IMR-90 (cell line): ENCODE measurements at regions not wholly inside any gene's neighbourhood (a gene's known extent, or its start where the extent isn't known, plus 50 kb on each side); places are given as distances from the start of the nearest gene placed in this dataset.

Source experiments
- ATAC-seq: fragments of 200-7000 bp; cut with Tn5 transposase; 2 replicates; pipeline ENCODE4 v1.9.1; 2020; ENCODE audit warnings: low read depth, mild to moderate bottlenecking, moderate library complexity
- BruUV-seq: library from RNA; stranded (reverse); fragments of 400-500 nt; replicated peaks from 2 replicates; lab custom pipeline; 2021; lab: Mats Ljungman, UMichigan
- CTCF ChIA-PET: fragments of 300-600 bp; formaldehyde crosslinking; extraction: SDS; loops from one replicate; lab custom pipeline; 2021; ENCODE audit warnings: antibody characterized with exemption; lab: Yijun Ruan, JAX
- POLR2A ChIA-PET: fragments of 300-600 bp; sonication (Branson Sonifier 250); formaldehyde crosslinking; loops from one replicate; lab custom pipeline; 2022; ENCODE audit warnings: antibody characterized with exemption; ENCODE audit not compliant: unreplicated experiment; lab: Charles Lee
- DNase-seq: peaks from one replicate; pipeline ENCODE4 v3.0.0; 2013
- H2AFZ ChIP-seq: replicated peaks from 2 replicates; pipeline ENCODE3; 2013; ENCODE audit warnings: low read length, mild to moderate bottlenecking; ENCODE audit not compliant: poor library complexity
- H2AK5ac ChIP-seq: 2 replicates; pipeline ENCODE4 v1.6.1; 2013; ENCODE audit warnings: low read depth, low read length, inconsistent platforms
- H2AK9ac ChIP-seq: replicated peaks from 2 replicates; pipeline ENCODE3; 2013; ENCODE audit warnings: mild to moderate bottlenecking, low read depth, low read length, moderate library complexity; ENCODE audit not compliant: poor library complexity
- H2BK120ac ChIP-seq: 2 replicates; pipeline ENCODE4 v1.6.1; 2013; ENCODE audit warnings: low read depth, low read length, inconsistent platforms
- H2BK15ac ChIP-seq: 3 replicates; pipeline ENCODE4 v1.6.1; 2013; ENCODE audit warnings: low read depth, low read length, inconsistent platforms
- H2BK20ac ChIP-seq: 2 replicates; pipeline ENCODE4 v1.6.1; 2013; ENCODE audit warnings: low read depth, mild to moderate bottlenecking, inconsistent platforms, low read length, moderate library complexity
- H2BK5ac ChIP-seq: 2 replicates; pipeline ENCODE4 v1.6.1; 2013; ENCODE audit warnings: mild to moderate bottlenecking, low read depth, low read length, inconsistent platforms; ENCODE audit not compliant: poor library complexity, severe bottlenecking
- H3K14ac ChIP-seq: replicated peaks from 2 replicates; pipeline ENCODE4 v1.6.1; 2013; ENCODE audit warnings: low read depth, low read length, inconsistent platforms
- H3K18ac ChIP-seq: 2 replicates; pipeline ENCODE4 v1.6.1; 2013; ENCODE audit warnings: low read depth, low read length, control low read depth
- H3K23ac ChIP-seq: 2 replicates; pipeline ENCODE4 v1.6.1; 2013; ENCODE audit warnings: low read depth, low read length, inconsistent platforms
- H3K27ac ChIP-seq: 2 replicates; pipeline ENCODE4 v1.5.1; 2013; ENCODE audit warnings: mild to moderate bottlenecking, control low read depth, low read length; ENCODE audit not compliant: insufficient read depth
- H3K27me3 ChIP-seq: 2 replicates; pipeline ENCODE4 v1.6.1; 2013; ENCODE audit warnings: low read length; ENCODE audit not compliant: control insufficient read depth, insufficient read depth
- H3K36me3 ChIP-seq: 2 replicates; pipeline ENCODE4 v1.6.1; 2013; ENCODE audit warnings: low read length, mixed read lengths; ENCODE audit not compliant: control insufficient read depth, insufficient read depth
- H3K4ac ChIP-seq: 2 replicates; pipeline ENCODE4 v1.6.1; 2013; ENCODE audit warnings: low read depth, low read length, inconsistent platforms
- H3K4me1 ChIP-seq: 2 replicates; pipeline ENCODE4 v1.6.1; 2013; ENCODE audit warnings: low read length, mixed read lengths; ENCODE audit not compliant: control insufficient read depth, insufficient read depth
- H3K4me2 ChIP-seq: 2 replicates; pipeline ENCODE4 v1.6.1; 2013; ENCODE audit warnings: low read depth, mild to moderate bottlenecking, control low read depth, low read length, moderate library complexity
- H3K4me3 ChIP-seq: 2 replicates; pipeline ENCODE4 v1.5.1; 2013; ENCODE audit warnings: low read depth, mild to moderate bottlenecking, control low read depth, low read length, moderate library complexity; ENCODE audit not compliant: insufficient read depth
- H3K56ac ChIP-seq: 2 replicates; pipeline ENCODE4 v1.6.1; 2013; ENCODE audit warnings: low read length, inconsistent platforms; ENCODE audit not compliant: insufficient read depth; ENCODE audit errors: extremely low read depth
- H3K79me1 ChIP-seq, 2 experiments: 2 replicates each; pipeline ENCODE4 v1.6.1; 2013; ENCODE audit warnings: low read length in 2 of 2, inconsistent platforms in 1 of 2, low read depth in 1 of 2
- H3K9ac ChIP-seq: 2 replicates; pipeline ENCODE4 v1.6.1; 2013; ENCODE audit warnings: low read depth, low read length, control low read depth
- H3K9me1 ChIP-seq: 2 replicates; pipeline ENCODE4 v1.6.1; 2013; ENCODE audit warnings: low read length, inconsistent platforms; ENCODE audit not compliant: insufficient read depth
- H3K9me3 ChIP-seq: 2 replicates; pipeline ENCODE4 v1.6.1; 2013; ENCODE audit warnings: low read length; ENCODE audit not compliant: control insufficient read depth, insufficient read depth
- H4K20me1 ChIP-seq: 2 replicates; pipeline ENCODE4 v1.6.1; 2013; ENCODE audit warnings: low read length, inconsistent platforms; ENCODE audit not compliant: insufficient read depth
- H4K5ac ChIP-seq: 2 replicates; pipeline ENCODE4 v1.6.1; 2013; ENCODE audit warnings: mild to moderate bottlenecking, low read depth, low read length, control low read depth
- H4K8ac ChIP-seq, 2 experiments: 2 replicates each; pipeline ENCODE4 v1.6.1; 2013; ENCODE audit warnings: low read depth in 2 of 2, low read length in 2 of 2, control low read depth in 1 of 2, inconsistent platforms in 1 of 2
- H4K91ac ChIP-seq: 2 replicates; pipeline ENCODE4 v1.6.1; 2013; ENCODE audit warnings: low read depth, low read length, inconsistent platforms; ENCODE audit not compliant: insufficient read depth
- BHLHE40 ChIP-seq: fragments of 150-350 bp; IDR thresholded peaks from 2 replicates; pipeline ENCODE4 v1.6.1; 2016; ENCODE audit warnings: mild to moderate bottlenecking, low read depth, low read length
- CEBPB ChIP-seq: IDR thresholded peaks from 2 replicates; pipeline ENCODE4 v1.6.1; 2012; ENCODE audit warnings: low read depth, low read length, improper control_type of control experiment
- CHD1 ChIP-seq: IDR thresholded peaks from 2 replicates; pipeline ENCODE4 v1.6.1; 2012; ENCODE audit warnings: low read depth, low read length, improper control_type of control experiment
- CTCF ChIP-seq: conservative IDR thresholded peaks from 2 replicates; pipeline ENCODE4 v1.5.1; 2012; ENCODE audit warnings: mild to moderate bottlenecking, low read depth, low read length, improper control_type of control experiment
- ELK1 ChIP-seq: fragments of 150-350 bp; IDR thresholded peaks from 2 replicates; pipeline ENCODE4 v1.6.1; 2016; ENCODE audit warnings: low read depth, mild to moderate bottlenecking, low read length, moderate library complexity, borderline replicate concordance
- FOS ChIP-seq: fragments of 150-350 bp; IDR thresholded peaks from 2 replicates; pipeline ENCODE4 v1.6.1; 2016; ENCODE audit warnings: low read depth, low read length
- MAFK ChIP-seq: IDR thresholded peaks from 2 replicates; pipeline ENCODE4 v1.6.1; 2012; ENCODE audit warnings: low read depth, low read length, improper control_type of control experiment
- MAZ ChIP-seq: IDR thresholded peaks from 2 replicates; pipeline ENCODE4 v1.6.1; 2012; ENCODE audit warnings: low read depth, mild to moderate bottlenecking, low read length, improper control_type of control experiment, moderate library complexity, borderline replicate concordance
- MXI1 ChIP-seq: IDR thresholded peaks from 2 replicates; pipeline ENCODE4 v1.6.1; 2012; ENCODE audit warnings: low read depth, mild to moderate bottlenecking, low read length, moderate library complexity, borderline replicate concordance
- NFE2L2 ChIP-seq: fragments of 150-350 bp; IDR thresholded peaks from 2 replicates; pipeline ENCODE4 v1.6.1; 2016; ENCODE audit warnings: low read depth, mild to moderate bottlenecking, low read length
- POLR2A ChIP-seq: IDR thresholded peaks from 2 replicates; pipeline ENCODE4 v1.6.1; 2012; ENCODE audit warnings: mild to moderate bottlenecking, low read depth, low read length
- RAD21 ChIP-seq: IDR thresholded peaks from 2 replicates; pipeline ENCODE4 v1.6.1; 2012; ENCODE audit warnings: low read length, improper control_type of control experiment
- RCOR1 ChIP-seq: IDR thresholded peaks from 2 replicates; pipeline ENCODE4 v1.6.1; 2012; ENCODE audit warnings: mild to moderate bottlenecking, low read length, improper control_type of control experiment; ENCODE audit not compliant: insufficient replicate concordance
- RFX5 ChIP-seq: IDR thresholded peaks from 2 replicates; pipeline ENCODE4 v1.8.0; 2012; ENCODE audit warnings: low read depth, mild to moderate bottlenecking, low read length, moderate library complexity
- SMC3 ChIP-seq: fragments of 150-350 bp; IDR thresholded peaks from 2 replicates; pipeline ENCODE4 v1.6.1; 2016; ENCODE audit warnings: low read depth, mild to moderate bottlenecking, antibody characterized with exemption, low read length, moderate library complexity
- WGBS, 2 experiments: methylation state at CpG; one replicate each; pipeline versions ENCODE4 v1.1.5 to v1.1.7; 2013; ENCODE audit warnings: missing lambda C conversion rate in 2 of 2; ENCODE audit not compliant: insufficient read length in 1 of 2; ENCODE audit errors: extremely low coverage in 2 of 2; 5-methylcytosine and 5-hydroxymethylcytosine counted together
- dilution Hi-C: fragments of 300-500 bp; cut with HindIII; formaldehyde crosslinking; loops from one replicate; pipeline ENCODE4 v1.14.3; 2018; ENCODE audit warnings: low sequenced_read_pairs; ENCODE audit not compliant: unreplicated experiment
- in situ Hi-C: fragments of 300-500 bp; cut with MboI; formaldehyde crosslinking; loops from 3 replicates; pipeline ENCODE4 v1.14.3; 2019; ENCODE audit warnings: low sequenced_read_pairs, inconsistent platforms, mixed read lengths
- intact Hi-C: fragments of 100-400 bp; cut with micrococcal nuclease; formaldehyde crosslinking; loops from 2 replicates; pipeline ENCODE4 v1.10.0; 2022

GRCh38 chr4:124133753-124134152, 578.8 kb downstream of the ANKRD50 start:
- Histone ChIP-seq H4K20me1 (no peaks in the 10 kb centered on the region), H3K4me2 (no peak overlapping the region), H2AK9ac (no peak overlapping the region), H3K9ac (no peak overlapping the region), H4K8ac (no peak overlapping the region), H3K79me1 (no peaks in the 10 kb centered on the region), H3K18ac (no peak overlapping the region), H2BK20ac (no peak overlapping the region), H3K4me1 (no peaks in the 10 kb centered on the region), H3K9me1 (no peaks in the 10 kb centered on the region), H2AFZ (no peak overlapping the region), H3K27ac (no peak overlapping the region), H3K9me3 (peaks cover 3% of the 10 kb centered on the region), H3K27me3 (no peaks in the 10 kb centered on the region), H3K4ac (no peak overlapping the region), H3K23ac (no peak overlapping the region), H3K36me3 (no peaks in the 10 kb centered on the region), H3K4me3 (no peak overlapping the region), H2AK5ac (no peak overlapping the region), H4K91ac (no peak overlapping the region), H2BK120ac (no peak overlapping the region), H3K14ac (no peak overlapping the region), H2BK5ac (no peak overlapping the region), H2BK15ac (no peak overlapping the region), H3K56ac (no peak overlapping the region), H4K5ac (no peak overlapping the region)
- ChIA-PET CTCF (no interaction called here), POLR2A (no interaction called here)
- dilution Hi-C loops = no loop called here
- in situ Hi-C loops = no loop called here
- intact Hi-C loops = no loop called here
- BruUV-seq = no TSS peak
- TF ChIP-seq CTCF (no peak), MXI1 (no peak), POLR2A (no peak), CHD1 (no peak), BHLHE40 (no peak), NFE2L2 (no peak), ELK1 (no peak), CEBPB (no peak), MAZ (no peak), SMC3 (no peak), MAFK (no peak), RAD21 (no peak), FOS (no peak), RFX5 (no peak), RCOR1 (no peak)
- DNase-seq = no peak
- WGBS, 2 experiments = no CpG with 5 or more reads among the region's 1 CpG
- no peak for ATAC-seq
